ENCODE measurements at regions not wholly inside any gene's neighbourhood (a gene's known extent, or its start where the extent isn't known, plus 50 kb on each side); places are given as distances from the start of the nearest gene placed in this dataset.
"Not testable (repeated sequence)": the region's sequence is repeated elsewhere in the genome, so short reads cannot be mapped to it uniquely, and the experiment has no call there.

DNA sequence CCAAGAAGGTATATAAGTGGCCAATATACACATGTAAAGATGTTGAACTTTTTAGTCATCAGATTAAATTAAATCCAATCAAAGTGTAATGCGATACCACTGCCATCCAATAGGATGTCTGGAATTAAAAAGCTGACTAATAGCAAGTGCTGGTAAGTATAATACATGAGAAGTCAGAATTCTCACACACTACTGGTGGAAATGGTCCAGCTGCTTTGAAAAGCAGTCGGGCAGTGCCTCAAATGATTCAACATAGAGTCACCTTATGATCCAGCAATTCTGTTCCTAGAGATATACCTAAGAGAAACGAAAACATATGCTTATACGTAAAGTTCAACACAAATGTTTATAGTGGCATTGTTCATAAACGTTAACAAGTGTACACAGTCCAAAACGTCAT lies 124.1 kb upstream of the MYT1L start:
- intact Hi-C loops (cut with DNase I; ENCODE audit: low total_unique reads): no loop called here
- Histone ChIP-seq H3K36me3 (no peaks in the 10 kb centered on the region), H3K27me3 (no peaks in the 10 kb centered on the region), H3K4me1 (no peaks in the 10 kb centered on the region), H3K9me3 (no peaks in the 10 kb centered on the region), H3K27ac (no peak overlapping the region), H3K4me3 (no peak overlapping the region)
- 83 to 93% methylated on average over 6 of the region's 6 CpGs for WGBS, 2 donors (ENCODE audit: low coverage in 1 of 2)
- in situ Hi-C loops (cut with MboI; ENCODE audit: low pct_ligation_motif_present in 1 of 4, low pct_unique_long_range_greater_than_20kb in 1 of 4, low sequenced_read_pairs in 3 of 4): no loop called here
- TF ChIP-seq EP300 (IDR thresholded peaks at IDR 0.05; ENCODE audit: low read depth) (no peak), POLR2AphosphoS5 (IDR thresholded peaks at IDR 0.05) (no peak), POLR2A (IDR thresholded peaks at IDR 0.05) (no peak)
- TF ChIP-seq, protein P1, sequence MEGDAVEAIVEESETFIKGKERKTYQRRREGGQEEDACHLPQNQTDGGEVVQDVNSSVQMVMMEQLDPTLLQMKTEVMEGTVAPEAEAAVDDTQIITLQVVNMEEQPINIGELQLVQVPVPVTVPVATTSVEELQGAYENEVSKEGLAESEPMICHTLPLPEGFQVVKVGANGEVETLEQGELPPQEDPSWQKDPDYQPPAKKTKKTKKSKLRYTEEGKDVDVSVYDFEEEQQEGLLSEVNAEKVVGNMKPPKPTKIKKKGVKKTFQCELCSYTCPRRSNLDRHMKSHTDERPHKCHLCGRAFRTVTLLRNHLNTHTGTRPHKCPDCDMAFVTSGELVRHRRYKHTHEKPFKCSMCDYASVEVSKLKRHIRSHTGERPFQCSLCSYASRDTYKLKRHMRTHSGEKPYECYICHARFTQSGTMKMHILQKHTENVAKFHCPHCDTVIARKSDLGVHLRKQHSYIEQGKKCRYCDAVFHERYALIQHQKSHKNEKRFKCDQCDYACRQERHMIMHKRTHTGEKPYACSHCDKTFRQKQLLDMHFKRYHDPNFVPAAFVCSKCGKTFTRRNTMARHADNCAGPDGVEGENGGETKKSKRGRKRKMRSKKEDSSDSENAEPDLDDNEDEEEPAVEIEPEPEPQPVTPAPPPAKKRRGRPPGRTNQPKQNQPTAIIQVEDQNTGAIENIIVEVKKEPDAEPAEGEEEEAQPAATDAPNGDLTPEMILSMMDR (IDR thresholded peaks at IDR 0.05): no peak
- no peak for DNase-seq

DNA sequence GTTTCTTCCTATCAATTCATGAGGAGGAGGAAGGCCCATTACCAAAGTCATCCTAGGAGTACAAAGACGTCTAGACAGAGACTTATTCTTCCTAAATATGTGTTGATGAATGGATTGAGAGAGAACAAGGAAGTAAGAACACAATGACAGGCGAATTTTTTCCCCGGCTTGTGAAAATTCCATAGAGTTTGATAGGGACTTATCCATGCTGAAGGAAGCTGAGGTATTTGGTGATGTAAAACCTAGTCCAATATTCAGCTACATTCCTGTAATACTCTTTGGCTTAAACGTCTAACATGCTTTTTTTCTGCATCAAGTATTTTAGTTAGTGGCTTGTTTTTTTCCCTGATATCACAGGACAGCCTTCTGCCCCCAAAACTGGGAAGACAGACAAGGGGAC lies 121.9 kb upstream of the MYT1L start:
- in situ Hi-C loops (cut with MboI; ENCODE audit: low pct_ligation_motif_present in 1 of 4, low pct_unique_long_range_greater_than_20kb in 1 of 4, low sequenced_read_pairs in 3 of 4) (no loop called here), intact Hi-C loops (cut with DNase I; ENCODE audit: low total_unique reads) (no loop called here)
- TF ChIP-seq POLR2AphosphoS5 (IDR thresholded peaks at IDR 0.05): no peak
- TF ChIP-seq, protein P1 (IDR thresholded peaks at IDR 0.05): no peak
- no peak for TF ChIP-seq EP300 (IDR thresholded peaks at IDR 0.05; ENCODE audit: low read depth)
- no peak for TF ChIP-seq POLR2A (IDR thresholded peaks at IDR 0.05)
- Histone ChIP-seq H3K36me3 (no peaks in the 10 kb centered on the region), H3K4me1 (no peaks in the 10 kb centered on the region), H3K27ac (no peak overlapping the region), H3K27me3 (no peaks in the 10 kb centered on the region), H3K4me3 (no peak overlapping the region), H3K9me3 (no peaks in the 10 kb centered on the region)
- WGBS, 2 donors (ENCODE audit: low coverage in 1 of 2): 54 to 71% methylated on average over 4 of the region's 4 CpGs
- DNase-seq: no peak

DNA sequence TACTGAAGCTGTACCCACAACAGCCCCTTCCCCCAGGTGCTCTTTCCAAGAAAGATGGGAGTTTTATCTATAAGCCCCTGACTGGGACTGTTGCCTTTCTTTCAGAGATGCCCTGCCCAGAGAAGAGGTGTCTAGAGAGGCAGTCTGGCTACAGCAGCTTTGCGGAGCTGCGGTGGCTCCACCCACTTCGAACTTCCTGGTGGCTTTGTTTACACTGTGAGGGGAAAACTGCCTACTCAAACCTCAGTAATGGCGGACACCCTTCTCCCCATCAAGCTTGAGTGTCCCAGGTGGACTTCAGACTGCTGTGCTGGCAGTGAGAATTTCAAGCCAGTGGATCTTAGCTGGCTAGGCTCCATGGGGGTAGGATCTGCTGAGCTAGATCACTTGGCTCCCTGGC lies 120.2 kb upstream of the MYT1L start:
- H3K9me3 ChIP-seq; H3K27ac ChIP-seq; H3K27me3 ChIP-seq; intact Hi-C loops (cut with DNase I; ENCODE audit: low total_unique reads); H3K36me3 ChIP-seq; H3K4me1 ChIP-seq; in situ Hi-C loops (cut with MboI; ENCODE audit: low pct_ligation_motif_present in 1 of 4, low pct_unique_long_range_greater_than_20kb in 1 of 4, low sequenced_read_pairs in 3 of 4); H3K4me3 ChIP-seq; DNase-seq: not testable (repeated sequence)
- WGBS, 2 donors (ENCODE audit: low coverage in 1 of 2): 73% methylated on average over 4 of the region's 4 CpGs; no CpG with 5 or more reads in 1 of the 2 donors

DNA sequence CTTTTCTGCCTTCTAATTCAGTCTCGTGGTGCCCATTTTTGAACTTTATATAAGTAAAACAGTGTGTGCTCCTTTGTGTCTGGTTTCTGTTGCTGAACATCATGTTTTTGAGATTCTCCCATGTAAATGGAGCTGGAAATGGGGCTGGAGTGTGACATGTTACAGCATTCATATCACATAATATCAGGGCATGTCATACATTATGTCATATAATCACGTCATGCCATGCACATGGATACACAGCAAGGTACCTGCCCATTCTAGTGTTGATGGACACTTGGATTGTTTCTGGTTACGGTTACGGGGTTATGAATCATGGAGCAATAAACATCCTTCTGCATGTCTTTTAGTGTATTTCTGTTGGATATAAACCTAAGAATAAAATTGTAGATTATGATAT lies 117.1 kb upstream of the MYT1L start:
- H3K4me3 ChIP-seq: no peak overlapping the region
- no peak for DNase-seq
- TF ChIP-seq EP300 (IDR thresholded peaks at IDR 0.05; ENCODE audit: low read depth) (no peak), POLR2AphosphoS5 (IDR thresholded peaks at IDR 0.05) (no peak), POLR2A (IDR thresholded peaks at IDR 0.05) (no peak)
- TF ChIP-seq, protein P1 (IDR thresholded peaks at IDR 0.05): no peak
- intact Hi-C loops (cut with DNase I; ENCODE audit: low total_unique reads): loop anchor here (2.0 kb wide), 1 partner anchor 221 kb away; no protein-coding TSS in a partner anchor
- no peaks in the 10 kb centered on the region for H3K27me3 ChIP-seq
- WGBS, 2 donors (ENCODE audit: low coverage in 1 of 2): 77 to 81% methylated on average over 3 to 4 of the region's 4 CpGs
- H3K9me3 ChIP-seq: no peaks in the 10 kb centered on the region
- no peak overlapping the region for H3K27ac ChIP-seq
- H3K36me3 ChIP-seq: no peaks in the 10 kb centered on the region
- no peaks in the 10 kb centered on the region for H3K4me1 ChIP-seq
- in situ Hi-C loops (cut with MboI; ENCODE audit: low pct_ligation_motif_present in 1 of 4, low pct_unique_long_range_greater_than_20kb in 1 of 4, low sequenced_read_pairs in 3 of 4): no loop called here

DNA sequence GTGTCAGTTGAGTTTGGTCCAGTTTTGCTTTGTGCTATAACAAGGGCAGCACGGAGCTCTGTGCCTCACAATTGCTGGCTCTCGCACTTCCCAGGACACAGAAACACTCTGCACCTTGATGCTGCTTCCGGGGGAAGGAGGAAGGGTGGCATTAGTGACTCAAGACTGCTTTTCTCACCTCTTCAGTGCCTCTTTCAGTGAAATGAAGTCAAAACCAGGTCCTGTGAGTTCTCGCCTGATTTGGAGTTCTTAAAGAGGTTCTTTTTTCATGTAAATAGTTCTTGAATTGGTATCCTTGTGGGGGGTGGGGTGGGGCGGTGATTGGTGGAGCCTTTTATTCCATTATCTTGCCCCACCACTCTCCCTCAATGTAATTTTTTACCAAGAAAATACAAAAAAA lies 91.5 kb upstream of the MYT1L start:
- Histone ChIP-seq H3K4me3 (no peak overlapping the region), H3K36me3 (peaks cover 0 to 3% (median 0%) of the 10 kb centered on the region in 4 donors), H3K9me3 (no peaks in the 10 kb centered on the region), H3K27ac (no peak overlapping the region), H3K27me3 (no peaks in the 10 kb centered on the region), H3K4me1 (no peaks in the 10 kb centered on the region)
- in situ Hi-C loops (cut with MboI; ENCODE audit: low pct_ligation_motif_present in 1 of 4, low pct_unique_long_range_greater_than_20kb in 1 of 4, low sequenced_read_pairs in 3 of 4) (no loop called here), intact Hi-C loops (cut with DNase I; ENCODE audit: low total_unique reads) (no loop called here)
- DNase-seq: no peak
- TF ChIP-seq EP300 (IDR thresholded peaks at IDR 0.05; ENCODE audit: low read depth): no peak
- TF ChIP-seq, protein P1 (IDR thresholded peaks at IDR 0.05): no peak
- no peak for TF ChIP-seq POLR2AphosphoS5 (IDR thresholded peaks at IDR 0.05)
- TF ChIP-seq POLR2A (IDR thresholded peaks at IDR 0.05): no peak
- WGBS, 2 donors (ENCODE audit: low coverage in 1 of 2): 69% methylated on average over 5 of the region's 5 CpGs; no CpG with 5 or more reads in 1 of the 2 donors
